DMS53 (cell line): ENCODE measurements at regions not wholly inside any gene's neighbourhood (a gene's known extent, or its start where the extent isn't known, plus 50 kb on each side); places are given as distances from the start of the nearest gene placed in this dataset.
A peak's percentile ranks its signal among the peaks of the same experiment; 100 is the strongest.

ENCODE experiments used
- DNase-seq: peaks from one replicate; lab custom pipeline; 2025; lab: John Stamatoyannopoulos, UW

DNA sequence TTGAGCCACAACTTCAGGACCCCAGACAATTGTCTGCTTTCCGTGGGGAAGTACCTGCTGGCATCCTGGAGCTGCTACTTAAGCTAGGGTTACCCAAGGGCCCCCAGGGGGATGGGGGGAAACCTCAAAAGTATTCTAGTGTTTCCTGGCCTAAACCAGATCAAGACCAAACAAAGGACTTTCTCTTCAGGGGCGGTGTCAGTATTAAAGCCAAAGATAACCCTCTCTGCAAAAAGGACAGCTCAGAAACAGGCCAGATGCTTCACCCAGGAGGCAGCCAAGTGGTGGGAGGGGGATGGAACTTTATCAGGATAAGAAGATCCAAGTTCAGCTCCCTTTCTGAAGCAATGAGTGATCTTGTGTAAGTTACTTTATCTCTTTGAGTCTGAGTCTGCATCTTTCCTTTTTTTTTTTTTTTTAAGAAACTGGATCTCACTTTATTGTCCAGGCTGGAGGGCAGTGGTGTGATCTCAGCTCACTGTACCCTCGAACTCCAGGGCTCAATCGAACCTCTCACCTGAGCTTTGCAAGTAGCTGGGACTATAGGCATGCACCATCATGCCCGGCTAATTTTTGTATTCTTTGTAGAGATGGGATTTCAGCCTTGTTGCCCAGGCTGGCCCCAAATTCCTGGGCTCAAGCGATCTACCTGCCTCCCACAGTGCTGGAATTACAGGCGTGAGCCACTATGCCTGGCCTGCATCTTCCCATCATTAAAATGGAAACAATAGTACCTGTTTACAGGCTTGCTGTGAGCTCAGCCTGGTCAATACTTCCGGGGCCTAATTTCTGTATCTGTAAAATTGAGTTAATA is 151.8 kb upstream of the PTPRM start:
- DNase-seq: no peak

DNA sequence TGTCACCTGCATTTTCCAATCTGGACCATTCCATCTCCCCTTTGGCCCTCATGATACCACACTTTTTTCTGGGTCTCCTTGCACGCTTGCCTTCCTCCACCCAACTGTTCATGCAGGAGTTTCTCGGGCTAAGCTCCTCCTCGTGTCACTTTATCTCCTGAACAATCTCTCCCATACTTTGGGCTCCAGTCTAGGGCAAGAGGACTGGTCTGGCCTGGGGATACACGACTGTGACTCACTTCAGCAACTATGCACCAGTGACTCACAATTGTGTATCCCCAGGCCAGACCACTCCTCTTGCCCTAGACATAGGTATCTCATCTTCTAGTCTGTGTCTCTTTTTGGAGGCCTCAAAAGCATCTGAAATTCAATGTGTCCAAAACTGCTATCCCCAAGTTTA is 149.4 kb upstream of the PTPRM start:
- peak; percentile 20 for DNase-seq

DNA sequence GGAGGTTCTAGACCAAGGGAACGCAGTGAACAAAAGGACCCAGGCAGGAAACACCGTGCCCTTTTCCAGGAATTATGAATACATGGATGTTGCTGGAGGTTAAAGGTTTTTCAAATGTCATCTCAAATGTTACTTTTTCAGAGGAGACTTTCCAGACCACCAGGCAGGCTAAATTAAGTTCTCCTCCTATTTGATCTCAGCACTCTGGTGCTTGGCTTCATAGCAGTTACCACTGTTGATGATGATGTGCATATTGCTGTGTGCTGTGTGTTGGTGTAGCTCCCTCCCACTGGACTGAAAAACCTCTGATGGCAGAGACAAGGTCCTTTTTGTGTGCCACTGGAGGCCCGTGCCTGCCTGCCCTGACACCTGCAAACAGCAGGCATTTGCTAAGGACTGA is 137.3 kb upstream of the PTPRM start:
- no peak for DNase-seq

DNA sequence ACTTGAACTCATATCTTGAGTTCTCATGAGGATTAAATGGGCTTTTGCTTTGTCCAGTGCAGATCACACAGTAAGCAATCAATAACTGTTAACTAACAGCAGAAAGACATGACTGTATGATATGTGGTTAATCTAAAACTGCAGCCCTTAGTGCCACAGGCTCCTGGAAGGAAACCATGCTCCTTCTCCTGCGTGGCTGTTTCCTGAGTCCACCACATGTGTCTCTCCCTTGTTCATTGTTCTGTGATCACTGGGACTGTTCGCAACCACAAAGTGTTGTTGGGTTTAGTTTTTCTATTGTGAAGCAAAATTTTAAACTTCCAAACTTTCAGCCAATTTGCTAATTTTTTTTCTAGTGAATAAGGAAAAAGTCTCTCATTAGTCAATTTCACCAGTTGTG is 130.9 kb upstream of the PTPRM start:
- DNase-seq: no peak

DNA sequence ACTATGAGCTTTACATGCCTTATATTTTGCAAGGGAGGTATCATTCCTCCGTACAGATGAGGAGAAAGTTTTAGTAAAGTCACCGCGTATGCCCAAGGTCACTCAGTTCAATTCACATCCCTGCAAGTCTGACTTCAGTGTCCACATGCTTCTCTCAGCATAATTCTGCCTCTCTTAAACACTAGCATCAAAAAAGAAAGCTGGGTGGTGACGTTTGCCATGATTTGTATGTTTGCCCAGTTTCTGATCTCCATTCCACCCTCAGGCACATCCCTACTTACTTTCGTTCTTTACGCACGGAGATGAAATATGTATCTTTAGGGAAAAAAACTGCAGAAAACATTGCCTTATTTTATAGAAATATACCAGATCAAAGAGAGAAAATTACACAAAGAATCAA is 129.2 kb upstream of the PTPRM start:
- DNase-seq: no peak

DNA sequence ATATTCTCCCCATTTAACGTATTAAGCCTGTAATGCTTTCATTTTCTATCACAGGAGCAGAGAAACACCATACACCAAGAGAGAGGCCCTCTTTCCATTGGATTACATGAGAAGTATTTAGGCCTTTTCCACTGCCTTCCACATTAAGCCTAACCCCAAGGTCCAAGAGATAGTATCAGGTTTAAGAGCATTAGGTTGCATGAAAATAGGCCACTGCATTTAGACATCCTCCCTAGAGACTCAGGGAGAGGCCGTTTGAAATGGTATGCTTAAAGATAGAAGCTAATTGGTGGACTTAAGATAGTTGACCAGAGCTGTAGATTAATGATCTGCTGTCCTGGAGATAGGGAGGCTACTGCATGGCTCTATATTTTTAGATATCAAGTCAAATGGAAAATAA is 128.5 kb upstream of the PTPRM start:
- no peak for DNase-seq

DNA sequence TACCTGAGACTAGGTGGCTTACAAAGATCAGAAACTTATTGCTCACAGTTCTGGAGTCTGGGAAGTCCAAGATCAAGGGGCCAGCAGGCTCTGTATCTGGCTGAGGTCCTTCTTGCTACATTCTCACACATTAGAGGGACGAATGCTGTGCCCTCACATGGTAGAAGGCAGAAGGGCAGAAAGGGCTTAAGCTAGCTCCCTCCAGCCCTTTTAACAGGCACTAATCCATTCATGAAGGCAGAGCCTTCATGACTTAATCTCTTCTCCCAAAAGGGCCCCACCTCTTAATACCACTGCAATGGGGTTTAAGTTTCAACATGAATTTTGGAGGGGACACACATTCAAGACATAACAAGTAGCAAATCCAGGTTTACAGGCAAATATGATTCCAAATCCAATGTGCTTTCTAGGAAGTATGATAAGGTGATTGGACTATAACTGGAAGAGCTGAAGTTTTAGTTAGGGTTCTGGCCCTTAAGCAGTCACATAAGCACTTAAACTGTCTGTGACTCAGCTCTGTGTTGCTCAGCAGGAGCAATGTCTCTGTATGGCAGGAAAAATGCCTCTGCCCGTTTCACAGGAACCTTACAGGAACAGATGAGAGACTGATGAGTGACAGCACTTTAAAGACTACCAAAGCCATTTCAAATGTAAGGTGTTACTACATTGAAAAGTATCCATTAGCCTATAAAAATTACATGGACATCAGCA is 119.6 kb upstream of the PTPRM start:
- DNase-seq: no peak

DNA sequence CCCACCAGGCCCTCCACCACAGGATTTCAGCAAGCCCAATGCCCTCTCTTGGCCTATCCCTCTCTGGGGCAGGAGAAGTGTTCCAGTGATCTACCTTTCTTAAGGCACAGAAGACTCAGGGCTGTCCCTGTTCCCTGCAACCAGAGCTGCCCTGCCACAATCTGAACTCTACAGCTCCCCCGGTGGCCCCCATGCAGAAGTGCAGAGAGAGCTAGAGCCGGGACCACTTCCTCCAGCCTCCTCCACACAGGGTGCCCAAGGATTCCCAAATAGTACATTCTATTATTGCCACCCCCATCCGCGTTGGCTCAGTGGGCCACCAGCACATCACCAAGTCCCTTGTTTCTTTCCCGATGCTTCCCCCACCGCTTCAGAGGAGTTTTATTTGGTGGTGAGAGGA is 114.8 kb upstream of the PTPRM start:
- peak; percentile 81 for DNase-seq

DNA sequence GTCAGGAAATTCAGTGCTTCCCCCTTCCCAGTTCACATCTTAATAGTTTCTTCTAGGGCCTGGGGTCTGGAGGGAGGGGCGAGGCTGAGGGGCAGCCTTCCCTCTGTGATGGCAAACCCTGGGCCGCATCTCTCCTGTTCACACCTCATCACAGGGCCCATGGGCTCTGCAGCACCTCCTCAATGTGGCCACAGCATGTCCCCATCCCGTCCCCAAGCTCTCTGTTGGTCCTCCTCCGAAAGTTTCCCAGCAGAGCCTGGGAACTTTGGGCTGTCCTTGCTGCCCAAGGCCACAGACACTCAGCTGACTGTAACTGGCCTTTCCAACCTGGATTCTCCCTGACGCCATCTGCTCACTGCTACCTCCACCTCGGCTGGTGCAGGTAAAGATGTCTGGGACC is 112.7 kb upstream of the PTPRM start:
- no peak for DNase-seq

DNA sequence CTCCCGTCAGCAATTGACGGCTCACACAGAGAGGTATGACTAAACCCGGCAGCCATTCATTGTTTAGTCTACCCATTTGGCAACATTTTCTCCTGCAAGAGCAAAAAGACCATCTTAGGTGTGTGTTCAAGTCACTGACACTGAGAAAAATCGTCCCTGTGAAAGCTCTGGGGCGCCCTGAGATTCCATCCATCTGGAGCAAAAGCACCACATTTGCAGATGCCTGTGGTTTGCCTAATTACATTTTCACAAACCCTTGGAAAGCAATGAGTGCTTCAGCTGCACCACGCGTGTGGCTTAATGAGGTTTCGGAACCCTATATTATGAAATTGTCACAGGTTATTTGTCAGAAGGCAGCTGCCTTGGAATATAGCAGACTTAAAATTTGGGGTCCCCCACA is 110.7 kb upstream of the PTPRM start:
- DNase-seq: no peak

DNA sequence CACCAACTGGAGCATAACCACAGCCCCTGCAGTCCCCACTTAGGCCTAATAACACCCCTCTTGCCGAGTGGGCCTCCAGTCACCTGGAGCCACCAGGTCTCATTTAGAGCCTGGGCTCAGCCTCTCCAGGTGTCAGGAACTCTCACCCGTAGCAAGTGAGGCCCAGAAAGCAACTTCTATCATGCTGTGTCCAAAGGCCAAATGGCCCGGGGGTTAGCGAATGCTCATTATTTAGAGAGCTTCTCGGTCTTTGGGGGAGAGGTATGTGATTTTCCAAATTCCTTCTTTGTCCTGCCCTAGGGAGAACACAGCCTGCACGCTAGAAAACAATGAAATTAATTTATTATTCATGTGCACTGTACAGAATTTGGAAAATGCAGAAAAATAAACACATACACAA is 109.9 kb upstream of the PTPRM start:
- DNase-seq: no peak

DNA sequence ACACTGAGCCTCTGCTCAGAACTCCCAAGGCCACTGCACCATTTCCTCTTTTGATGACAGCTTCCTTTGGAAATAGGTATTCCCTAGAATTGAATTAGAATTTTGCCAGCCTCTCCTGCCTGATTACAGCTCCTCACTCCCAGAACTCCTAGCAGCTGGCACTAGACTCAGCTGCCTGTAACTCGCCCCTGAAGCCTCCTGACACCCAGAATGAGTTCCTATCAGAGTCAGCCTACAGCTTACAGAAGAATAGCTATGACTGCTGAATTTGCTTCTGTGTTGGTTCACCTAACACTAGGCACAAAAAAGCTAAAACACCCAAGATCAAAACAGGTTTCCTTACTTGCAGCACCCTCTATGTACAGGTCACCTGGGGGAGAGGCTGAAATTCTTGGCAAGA is 108.2 kb upstream of the PTPRM start:
- DNase-seq: no peak

DNA sequence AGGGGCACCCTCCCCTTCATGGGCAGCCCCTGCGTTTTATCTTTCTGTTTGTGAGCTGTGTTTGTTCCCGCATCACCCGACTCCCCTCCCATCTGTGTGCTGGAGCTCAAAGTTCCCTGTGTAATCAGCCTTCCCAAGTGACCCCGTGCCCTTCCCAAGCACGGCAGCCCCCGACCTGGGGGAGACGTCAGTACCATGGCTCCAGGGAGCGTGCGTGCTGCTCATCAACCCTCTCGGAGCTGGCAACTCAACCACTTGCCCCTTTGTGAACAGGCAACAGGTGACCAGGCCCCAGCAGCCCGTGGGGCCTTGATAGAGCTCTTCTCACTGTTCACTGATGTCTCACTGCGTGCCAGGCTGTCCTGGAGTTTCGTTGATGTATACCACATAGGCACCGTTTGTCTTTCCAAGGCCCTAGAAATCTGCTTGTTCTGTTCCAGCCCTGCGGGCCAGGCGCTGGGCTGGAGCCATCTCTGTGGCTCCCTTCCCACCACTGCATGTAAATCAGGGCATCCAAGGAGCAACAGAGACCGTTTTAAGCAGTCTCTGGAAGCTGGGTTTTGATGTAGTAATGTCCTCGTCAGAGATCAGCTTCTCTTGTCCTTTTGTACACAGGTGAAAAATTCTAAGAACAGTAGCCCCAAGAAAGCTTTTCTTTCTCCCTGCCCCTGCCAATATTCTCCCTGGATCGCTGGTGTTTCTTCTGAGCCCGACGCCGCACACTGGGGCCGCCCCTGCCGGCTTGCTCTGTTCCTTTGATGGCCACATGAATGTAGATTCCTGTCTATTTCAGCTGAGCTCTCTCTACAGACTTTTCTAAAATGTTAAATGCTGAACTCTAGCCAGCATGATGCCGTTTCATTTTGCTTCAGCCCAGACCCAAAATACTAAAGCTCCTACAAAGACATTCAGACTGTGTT is 107.0 kb upstream of the PTPRM start:
- DNase-seq: no peak

DNA sequence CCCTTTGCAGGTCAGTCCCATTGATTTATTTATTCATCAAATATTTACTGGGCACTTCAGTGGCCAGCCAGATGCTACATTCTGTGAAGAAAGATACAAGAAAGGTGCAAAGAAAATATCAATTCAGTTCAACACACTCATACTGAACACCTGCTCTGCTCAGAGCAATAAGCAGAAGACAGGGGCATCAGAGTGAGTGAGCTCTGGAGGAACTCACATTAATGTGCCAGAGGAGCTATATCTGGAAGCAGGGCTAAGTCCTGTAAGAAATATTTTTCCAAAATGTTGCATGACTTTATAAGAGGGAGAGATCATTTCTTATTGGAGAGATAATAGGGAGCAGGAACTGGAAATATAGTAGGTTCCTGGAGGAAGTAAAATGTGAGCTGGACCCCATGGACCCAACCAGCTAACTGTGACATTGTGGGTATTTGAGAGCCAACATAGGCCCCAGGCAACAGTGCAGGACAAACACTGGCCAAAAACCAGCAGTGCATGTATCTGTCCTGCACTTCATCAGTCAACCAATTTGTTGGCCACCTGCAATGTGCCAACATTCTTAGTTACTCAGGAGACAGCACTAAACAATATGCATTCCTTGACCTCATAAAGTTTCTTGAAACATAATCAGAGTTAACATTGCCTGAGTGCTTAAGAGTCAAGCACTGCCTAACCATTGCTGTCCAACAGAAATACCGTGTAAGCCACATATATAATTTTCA is 102.7 kb upstream of the PTPRM start:
- peak; percentile 47 for DNase-seq

DNA sequence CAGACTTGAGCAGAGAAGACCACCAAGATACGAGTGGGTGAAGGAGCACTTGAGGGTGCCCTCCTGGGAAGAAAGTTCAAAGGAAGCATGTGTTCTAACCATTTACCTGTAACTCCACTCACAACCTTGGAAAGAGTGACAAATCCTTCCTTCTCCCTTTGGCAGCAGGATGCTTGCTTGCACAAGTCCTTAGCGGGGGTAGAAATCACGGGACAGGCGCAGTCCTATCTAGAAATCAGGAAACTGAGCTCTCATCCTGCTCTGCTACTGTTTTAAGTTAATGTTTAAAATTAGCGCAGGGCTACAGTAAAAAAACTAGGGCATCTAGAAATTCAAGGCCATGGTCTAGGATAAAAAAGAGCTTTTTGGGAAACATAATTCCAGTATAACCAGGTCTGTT is 100.9 kb upstream of the PTPRM start:
- DNase-seq: no peak

DNA sequence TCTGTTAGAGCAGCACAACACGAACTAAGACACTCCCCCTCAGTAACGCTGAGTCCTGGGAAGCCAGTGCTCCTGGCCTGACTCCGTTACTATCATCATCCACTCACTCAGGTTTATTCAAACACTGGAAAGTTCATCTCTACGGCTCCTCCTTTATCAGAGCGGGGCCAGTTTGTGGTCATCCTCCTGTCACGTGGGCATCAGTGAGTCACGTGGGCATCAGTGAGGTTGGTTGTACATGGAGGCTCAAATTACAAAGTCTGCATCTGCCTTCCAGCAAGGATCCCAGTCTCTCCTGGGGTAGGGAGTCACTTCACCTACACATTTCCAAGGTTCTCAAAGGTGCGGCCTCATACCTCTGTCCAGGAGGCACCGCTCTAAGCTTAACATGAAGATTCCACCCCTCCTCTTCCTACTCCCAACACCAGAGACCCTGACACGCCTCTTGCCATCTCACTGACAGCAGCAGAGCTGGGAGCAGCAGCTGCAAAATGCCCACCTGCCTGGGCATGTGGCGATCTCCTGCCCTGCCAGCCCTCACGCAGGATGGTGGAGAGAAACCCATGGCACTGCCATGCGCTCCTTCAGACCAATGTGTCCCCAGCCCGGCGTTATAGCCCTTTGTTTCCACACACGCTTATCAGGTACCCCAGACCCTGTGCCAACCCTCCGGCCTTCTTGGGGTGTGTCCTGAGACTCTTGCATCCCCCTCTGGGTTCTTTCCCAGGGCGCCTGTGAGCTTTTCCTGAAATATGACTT is 99.2 kb upstream of the PTPRM start:
- peak; percentile 81 for DNase-seq

DNA sequence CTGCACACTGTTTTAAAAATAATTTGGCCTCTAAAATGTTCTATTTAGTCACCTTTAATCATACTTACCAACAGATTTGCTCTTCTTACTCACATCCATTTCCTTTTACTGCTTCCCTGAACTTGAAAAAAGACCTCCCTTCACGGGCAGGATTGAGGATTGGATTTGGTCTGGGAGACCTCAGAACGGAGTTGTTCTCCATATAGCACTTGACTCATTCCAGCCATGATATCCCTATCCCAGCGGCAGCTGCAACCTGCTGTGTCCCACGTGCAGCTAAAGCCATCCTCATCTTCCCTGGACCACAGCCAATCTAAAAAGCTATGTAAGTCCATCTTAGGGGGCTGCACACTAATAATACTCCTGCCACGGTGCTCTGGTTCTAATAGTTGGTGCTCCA is 97.0 kb upstream of the PTPRM start:
- no peak for DNase-seq

DNA sequence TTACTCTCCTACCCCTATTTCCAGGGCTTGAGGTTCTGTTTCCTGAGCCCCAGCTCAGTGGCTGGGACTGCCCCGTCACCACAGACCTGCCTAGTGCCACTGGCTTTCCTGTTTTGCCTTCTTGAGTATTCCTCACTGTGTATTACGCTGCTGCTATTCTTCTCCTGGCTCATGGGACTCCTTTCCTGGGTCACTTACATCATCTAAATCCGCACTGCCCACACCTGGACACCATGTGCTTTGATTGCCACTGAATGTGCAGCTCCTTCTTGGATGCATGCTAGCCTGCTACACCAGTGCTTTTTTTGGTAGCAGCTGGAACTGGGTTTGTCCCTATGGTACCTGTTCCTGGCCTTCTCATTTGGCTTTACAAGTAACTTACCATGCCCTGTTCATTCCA is 96.6 kb upstream of the PTPRM start:
- DNase-seq: no peak

DNA sequence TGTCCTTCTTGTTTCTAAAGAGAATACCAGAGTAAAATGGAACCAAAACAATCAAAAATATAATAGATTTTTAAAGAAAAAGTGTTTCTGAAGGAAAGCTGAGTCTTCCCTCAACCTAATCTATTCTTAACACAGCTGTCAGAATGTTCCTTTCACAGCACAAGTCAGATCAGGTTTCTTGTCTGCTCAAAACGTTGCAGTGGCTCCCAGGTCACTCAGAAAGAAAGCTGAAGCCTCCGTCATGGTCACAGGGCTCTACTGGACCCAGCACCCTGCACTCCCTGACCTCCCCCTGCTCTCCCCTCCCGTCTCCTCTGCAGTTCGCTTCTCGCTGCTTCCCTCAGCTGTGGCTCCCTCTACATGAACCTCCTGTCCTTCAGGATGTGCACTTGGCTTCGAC is 90.7 kb upstream of the PTPRM start:
- no peak for DNase-seq

DNA sequence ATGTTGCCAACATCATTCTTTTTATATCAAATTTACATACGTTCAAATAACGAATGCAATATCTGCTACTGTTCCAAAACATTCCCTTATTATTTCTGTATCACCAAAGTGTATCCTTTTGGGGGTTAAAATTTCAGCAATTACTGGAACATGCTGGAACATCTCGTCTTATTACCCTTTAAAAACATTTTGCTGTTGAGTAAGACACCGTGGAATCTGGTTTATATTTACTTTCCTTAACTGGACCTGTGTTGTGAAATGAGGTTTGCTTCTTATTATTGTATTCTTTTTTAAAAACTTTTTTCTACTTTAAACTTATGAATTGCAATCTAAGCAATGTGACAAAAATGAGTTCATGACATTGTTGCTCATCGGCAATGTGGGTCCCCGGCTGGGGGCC is 87.4 kb upstream of the PTPRM start:
- no peak for DNase-seq

DNA sequence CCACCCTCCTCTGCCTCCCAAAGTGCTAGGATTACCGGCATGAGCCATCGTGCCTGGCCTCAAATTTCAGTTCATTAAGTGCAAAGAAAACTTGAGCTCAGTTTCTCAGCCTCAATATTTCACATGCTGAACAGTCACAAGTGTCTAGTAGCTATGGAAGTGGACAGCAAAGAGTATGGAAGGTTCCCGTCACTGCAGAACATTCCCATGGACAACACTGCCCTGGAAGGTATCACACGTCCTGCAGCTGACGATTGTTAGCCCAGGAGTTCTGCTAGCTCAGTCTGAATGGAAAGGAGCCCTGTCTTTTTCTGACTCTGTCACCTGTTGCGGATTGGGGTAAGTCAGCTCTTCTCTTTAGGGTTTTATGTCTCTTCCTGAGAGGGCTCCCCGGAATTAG is 86.2 kb upstream of the PTPRM start:
- no peak for DNase-seq
